Caco-2 (cell line): ENCODE measurements at regions not wholly inside any gene's neighbourhood (a gene's known extent, or its start where the extent isn't known, plus 50 kb on each side); places are given as distances from the start of the nearest gene placed in this dataset.

Experiments used
- BruUV-seq: library from RNA; stranded (reverse); fragments of 400-500 nt; replicated peaks from 2 replicates; lab custom pipeline; 2021; lab: Mats Ljungman, UMichigan
- CTCF ChIA-PET: fragments of 300-600 bp; sonication (Branson Sonifier 250); formaldehyde crosslinking; loops from one replicate; lab custom pipeline; 2022; ENCODE audit warnings: antibody characterized with exemption; lab: Charles Lee
- POLR2A ChIA-PET: fragments of 300-600 bp; sonication (Branson Sonifier 250); formaldehyde crosslinking; loops from one replicate; lab custom pipeline; 2022; ENCODE audit warnings: antibody characterized with exemption; lab: Charles Lee
- DNase-seq, 2 experiments: peaks; one replicate each; pipeline versions ENCODE4 v3.0.0 to v3.0.0-alpha.2; 2020 to 2022
- H3K27me3 ChIP-seq: replicated peaks from 2 replicates; pipeline ENCODE4 v1.6.0; 2011; ENCODE audit warnings: low read length; ENCODE audit not compliant: control insufficient read depth, insufficient read depth
- H3K36me3 ChIP-seq: 2 replicates; pipeline ENCODE4 v1.5.1; 2011; ENCODE audit warnings: low read length; ENCODE audit not compliant: control insufficient read depth, insufficient read depth
- H3K4me1 ChIP-seq: fragments of 250-450 bp; sonication (Bioruptor Pico); 2 replicates; pipeline ENCODE4 v1.5.1; 2020; ENCODE audit warnings: mild to moderate bottlenecking
- H3K4me3 ChIP-seq: 2 replicates; pipeline ENCODE4 v1.5.1; 2011; ENCODE audit warnings: low read depth, mild to moderate bottlenecking, control low read depth, low read length
- H3K9me3 ChIP-seq: fragments of 250-450 bp; sonication (Bioruptor Pico); 2 replicates; pipeline ENCODE4 v1.5.1; 2020; ENCODE audit warnings: mild to moderate bottlenecking, moderate library complexity
- H3K27ac Mint-ChIP-seq: one replicate; pipeline ENCODE4 v1.8.0; 2022; ENCODE audit warnings: mixed read lengths; ENCODE audit not compliant: unreplicated experiment
- H3K27me3 Mint-ChIP-seq: one replicate; pipeline ENCODE4 v1.8.0; 2022; ENCODE audit warnings: mixed read lengths; ENCODE audit not compliant: insufficient read depth, unreplicated experiment
- H3K36me3 Mint-ChIP-seq: one replicate; pipeline ENCODE4 v1.8.0; 2022; ENCODE audit warnings: mild to moderate bottlenecking, mixed read lengths; ENCODE audit not compliant: insufficient read depth, unreplicated experiment
- H3K4me1 Mint-ChIP-seq: one replicate; pipeline ENCODE4 v1.8.0; 2022; ENCODE audit warnings: low read depth, mixed read lengths; ENCODE audit not compliant: unreplicated experiment
- H3K4me3 Mint-ChIP-seq: one replicate; pipeline ENCODE4 v1.8.0; 2022; ENCODE audit warnings: mild to moderate bottlenecking, moderate library complexity, mixed read lengths; ENCODE audit not compliant: unreplicated experiment
- H3K9me3 Mint-ChIP-seq: one replicate; pipeline ENCODE4 v1.8.0; 2022; ENCODE audit warnings: mixed read lengths; ENCODE audit not compliant: unreplicated experiment
- CTCF ChIP-seq, 2 experiments: fragments of 200-600 bp in 1 of 2; IDR thresholded peaks; 1 replicate in 1 of 2; 2 replicates in 1 of 2; pipeline versions ENCODE4 v1.5.1 to v1.8.0; 2011 to 2022; ENCODE audit warnings: antibody characterized with exemption in 1 of 2, control low read depth in 1 of 2, inconsistent platforms in 1 of 2, low read depth in 1 of 2, low read length in 1 of 2, mild to moderate bottlenecking in 1 of 2, moderate library complexity in 1 of 2; ENCODE audit not compliant: insufficient read depth in 1 of 2, severe bottlenecking in 1 of 2, unreplicated experiment in 1 of 2
- intact Hi-C: fragments of 100-400 bp; cut with micrococcal nuclease; formaldehyde crosslinking; loops from one replicate; pipeline ENCODE4 v1.10.0; 2022; ENCODE audit not compliant: unreplicated experiment

- no peaks in the 10 kb centered on the region for H3K9me3 Mint-ChIP-seq
- H3K36me3 Mint-ChIP-seq = no peaks in the 10 kb centered on the region
- no peak for DNase-seq
- H3K27me3 Mint-ChIP-seq = no peaks in the 10 kb centered on the region
- no peaks in the 10 kb centered on the region for H3K4me1 Mint-ChIP-seq
- H3K27ac Mint-ChIP-seq = no peak overlapping the region
- H3K4me3 Mint-ChIP-seq = no peak overlapping the region
- Histone ChIP-seq H3K9me3 (no peaks in the 10 kb centered on the region), H3K36me3 (no peaks in the 10 kb centered on the region), H3K4me1 (peaks cover 1% of the 10 kb centered on the region; the same call in 1 of the 2 replicates), H3K27me3 (no peaks in the 10 kb centered on the region), H3K4me3 (no peak overlapping the region)
- ChIA-PET CTCF (no interaction called here), POLR2A (no interaction called here)
- TF ChIP-seq CTCF (IDR thresholded peaks at IDR 0.05; ENCODE audit: insufficient read depth in 1 of 2, low read depth in 1 of 2, low read length in 1 of 2, severe bottlenecking in 1 of 2, unreplicated experiment in 1 of 2) = no peak
- no TSS peak for BruUV-seq
- intact Hi-C loops = no loop called here
These were observed 131.7 kb upstream of the BTBD3 start for GRCh38 chr20:11785885-11786507.

GRCh38 chr20:11790046-11790445 is 127.6 kb upstream of the BTBD3 start:
- intact Hi-C loops = loop anchor here (10.0 kb wide), 1 partner anchor 105 kb away; no protein-coding TSS in a partner anchor
- no TSS peak for BruUV-seq
- H3K27me3 Mint-ChIP-seq = no peaks in the 10 kb centered on the region
- H3K9me3 Mint-ChIP-seq = no peaks in the 10 kb centered on the region
- TF ChIP-seq CTCF (IDR thresholded peaks at IDR 0.05; ENCODE audit: insufficient read depth in 1 of 2, low read depth in 1 of 2, low read length in 1 of 2, severe bottlenecking in 1 of 2, unreplicated experiment in 1 of 2) = no peak
- no peak overlapping the region for H3K27ac Mint-ChIP-seq
- POLR2A ChIA-PET = no interaction called here
- Histone ChIP-seq H3K27me3 (no peaks in the 10 kb centered on the region), H3K4me3 (no peak overlapping the region), H3K36me3 (no peaks in the 10 kb centered on the region), H3K4me1 (peaks cover 28% of the 10 kb centered on the region), H3K9me3 (no peaks in the 10 kb centered on the region)
- no peak overlapping the region for H3K4me3 Mint-ChIP-seq
- no peaks in the 10 kb centered on the region for H3K36me3 Mint-ChIP-seq
- DNase-seq = no peak
- CTCF ChIA-PET = no interaction called here
- peaks cover 9% of the 10 kb centered on the region for H3K4me1 Mint-ChIP-seq

- BruUV-seq = TSS peak; percentile 98
- peaks cover 33% of the 10 kb centered on the region for H3K4me1 ChIP-seq
- DNase-seq = peak; percentile 37 to 68
- Mint-ChIP-seq H3K36me3 (no peaks in the 10 kb centered on the region), H3K9me3 (no peaks in the 10 kb centered on the region), H3K4me1 (peaks cover 9% of the 10 kb centered on the region), H3K4me3 (peak overlapping the region; percentile 34), H3K27ac (peak overlapping the region; percentile 78), H3K27me3 (no peaks in the 10 kb centered on the region)
- intact Hi-C loops = loop anchor here (1.0 to 10.0 kb wide), 2 partner anchors 31 to 107 kb away; no protein-coding TSS in a partner anchor
- no peaks in the 10 kb centered on the region for H3K9me3 ChIP-seq
- ChIA-PET POLR2A (no interaction called here), CTCF (interaction anchor here (1.2 kb wide), 1 partner anchor 75 kb away, joined by 5 read pairs; no protein-coding TSS in a partner anchor)
- H3K4me3 ChIP-seq = no peak overlapping the region
- H3K36me3 ChIP-seq = no peaks in the 10 kb centered on the region
- TF ChIP-seq CTCF (IDR thresholded peaks at IDR 0.05; ENCODE audit: insufficient read depth in 1 of 2, low read depth in 1 of 2, low read length in 1 of 2, severe bottlenecking in 1 of 2, unreplicated experiment in 1 of 2) = no peak
- H3K27me3 ChIP-seq = no peaks in the 10 kb centered on the region
These were observed 126.4 kb upstream of the BTBD3 start for GRCh38 chr20:11791316-11791715.
